ENCODE measurements at regions not wholly inside any gene's neighbourhood (a gene's known extent, or its start where the extent isn't known, plus 50 kb on each side); places are given as distances from the start of the nearest gene placed in this dataset.
"Not testable (repeated sequence)": the region's sequence is repeated elsewhere in the genome, so short reads cannot be mapped to it uniquely, and the experiment has no call there.

DNA sequence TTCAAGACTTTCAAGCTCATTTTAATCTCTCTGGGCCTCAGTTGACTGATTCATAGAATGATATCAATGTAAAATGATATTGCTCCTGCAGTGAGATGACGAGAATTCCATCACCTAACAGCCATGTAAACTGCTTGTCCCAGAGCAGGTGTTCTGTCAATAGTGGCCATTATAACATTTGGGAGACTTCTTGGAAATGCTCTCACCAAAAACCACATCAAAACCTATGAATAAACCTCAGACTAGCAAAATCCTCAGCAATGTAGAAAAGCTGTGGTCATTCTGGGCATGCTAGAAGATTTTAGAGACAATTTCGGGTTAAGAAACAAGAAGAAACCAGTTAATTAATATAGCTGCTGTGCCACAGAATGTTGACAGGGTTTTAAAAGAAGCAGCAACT is 225.4 kb downstream of the FRK start:
- H3K36me3 ChIP-seq (ENCODE audit: control insufficient read depth in 2 of 3, insufficient read depth in 3 of 3, low read length in 3 of 3) = no peaks in the 10 kb centered on the region
- no peak overlapping the region for H3K4me3 Mint-ChIP-seq
- ChIA-PET CTCF (no interaction called here), POLR2A (no interaction called here)
- no peaks in the 10 kb centered on the region for H3K27me3 Mint-ChIP-seq
- no peaks in the 10 kb centered on the region for H3K4me1 ChIP-seq (ENCODE audit: control insufficient read depth in 2 of 2, insufficient read depth in 2 of 2, low read length in 2 of 2)
- no peaks in the 10 kb centered on the region for H3K9me3 ChIP-seq (ENCODE audit: control insufficient read depth in 2 of 3, low read length in 3 of 3)
- DNase-seq = no peak
- intact Hi-C loops (cut with micrococcal nuclease) = no loop called here
- no peak overlapping the region for H3K27ac ChIP-seq (ENCODE audit: low read depth, low read length)
- peaks cover 0 to 19% (median 4%) of the 10 kb centered on the region in 11 donors for H3K9me3 Mint-ChIP-seq
- no peak overlapping the region for H3K4me3 ChIP-seq (ENCODE audit: low read length)
- no peaks in the 10 kb centered on the region for H3K4me1 Mint-ChIP-seq
- no peak for ATAC-seq
- no peak overlapping the region for H3K27ac Mint-ChIP-seq
- no peaks in the 10 kb centered on the region for H3K27me3 ChIP-seq (ENCODE audit: control insufficient read depth in 2 of 2, insufficient read depth in 2 of 2, low read length in 2 of 2)
- H3K36me3 Mint-ChIP-seq = peaks cover 0 to 5% (median 0%) of the 10 kb centered on the region in 5 donors

DNA sequence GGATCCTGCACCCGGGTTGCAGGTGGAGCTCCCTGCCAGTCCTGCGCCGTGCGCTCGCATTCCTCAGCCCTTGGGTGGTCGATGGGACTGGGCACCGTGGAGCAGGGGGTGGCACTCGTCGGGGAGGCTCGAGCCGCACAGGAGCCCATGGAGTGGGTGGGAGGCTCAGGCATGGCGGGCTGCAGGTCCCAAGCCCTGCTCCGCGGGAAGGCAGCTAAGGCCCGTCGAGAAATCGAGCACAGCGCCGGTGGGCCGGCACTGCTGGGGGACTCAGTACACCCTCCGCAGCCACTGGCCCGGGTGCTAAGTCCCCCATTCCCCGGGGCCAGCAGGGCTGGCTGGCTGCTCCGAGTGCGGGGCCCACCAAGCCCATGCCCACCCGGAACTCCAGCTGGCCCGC is 226.1 kb downstream of the FRK start:
- ATAC-seq; DNase-seq; H3K4me3 ChIP-seq (ENCODE audit: low read length); CTCF ChIA-PET; H3K36me3 Mint-ChIP-seq; H3K4me1 ChIP-seq (ENCODE audit: control insufficient read depth in 2 of 2, insufficient read depth in 2 of 2, low read length in 2 of 2); H3K9me3 ChIP-seq (ENCODE audit: control insufficient read depth in 2 of 3, low read length in 3 of 3); H3K4me1 Mint-ChIP-seq; H3K36me3 ChIP-seq (ENCODE audit: control insufficient read depth in 2 of 3, insufficient read depth in 3 of 3, low read length in 3 of 3); H3K27me3 Mint-ChIP-seq; H3K27ac Mint-ChIP-seq; intact Hi-C loops (cut with micrococcal nuclease); H3K4me3 Mint-ChIP-seq; POLR2A ChIA-PET; H3K27me3 ChIP-seq (ENCODE audit: control insufficient read depth in 2 of 2, insufficient read depth in 2 of 2, low read length in 2 of 2); H3K27ac ChIP-seq (ENCODE audit: low read depth, low read length): not testable (repeated sequence)
- H3K9me3 Mint-ChIP-seq = peaks cover 0 to 15% (median 4%) of the 10 kb centered on the region in 11 donors

- intact Hi-C loops (cut with micrococcal nuclease) = no loop called here
- Mint-ChIP-seq H3K4me3 (no peak overlapping the region), H3K27me3 (no peaks in the 10 kb centered on the region)
Observed at GRCh38 chr6:115832786-115833185, 227.9 kb downstream of the FRK start.

DNA sequence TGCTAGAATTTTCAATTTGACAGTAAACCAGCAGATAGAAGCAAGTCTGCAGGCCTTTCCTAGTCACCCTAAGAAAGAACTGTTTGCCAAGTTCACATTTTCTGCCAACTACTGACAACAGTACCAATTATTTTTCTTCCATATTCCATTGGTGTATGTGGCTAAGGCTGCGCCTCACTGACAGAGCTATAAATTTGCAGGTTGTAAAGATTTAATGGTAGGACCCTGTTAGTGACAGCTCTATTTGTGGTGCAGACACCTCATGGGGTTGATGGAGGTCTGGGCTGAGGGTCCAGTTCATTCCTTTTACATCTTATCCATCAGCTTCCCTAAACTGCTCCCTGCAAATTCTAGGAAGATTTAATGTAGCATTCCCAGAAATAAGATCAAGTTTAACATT is 228.5 kb downstream of the FRK start:
- H3K27me3 Mint-ChIP-seq = no peaks in the 10 kb centered on the region
- Histone ChIP-seq H3K4me1 (ENCODE audit: control insufficient read depth in 2 of 2, insufficient read depth in 2 of 2, low read length in 2 of 2) (no peaks in the 10 kb centered on the region), H3K27ac (ENCODE audit: low read depth, low read length) (no peak overlapping the region), H3K9me3 (ENCODE audit: control insufficient read depth in 2 of 3, low read length in 3 of 3) (no peaks in the 10 kb centered on the region), H3K4me3 (ENCODE audit: low read length) (no peak overlapping the region), H3K27me3 (ENCODE audit: control insufficient read depth in 2 of 2, insufficient read depth in 2 of 2, low read length in 2 of 2) (no peaks in the 10 kb centered on the region), H3K36me3 (ENCODE audit: control insufficient read depth in 2 of 3, insufficient read depth in 3 of 3, low read length in 3 of 3) (no peaks in the 10 kb centered on the region)
- H3K4me1 Mint-ChIP-seq = no peaks in the 10 kb centered on the region
- ATAC-seq = no peak
- CTCF ChIA-PET = no interaction called here
- no peak for DNase-seq
- no peak overlapping the region for H3K4me3 Mint-ChIP-seq
- H3K36me3 Mint-ChIP-seq = peaks cover 0 to 5% (median 0%) of the 10 kb centered on the region in 5 donors
- H3K27ac Mint-ChIP-seq = no peak overlapping the region
- intact Hi-C loops (cut with micrococcal nuclease) = no loop called here
- peaks cover 0 to 12% (median 4%) of the 10 kb centered on the region in 11 donors for H3K9me3 Mint-ChIP-seq
- POLR2A ChIA-PET = no interaction called here

More at GRCh38 chr6:115832786-115833185, 227.9 kb downstream of the FRK start:
- ChIA-PET POLR2A (no interaction called here), CTCF (no interaction called here)
- Histone ChIP-seq H3K36me3 (ENCODE audit: control insufficient read depth in 2 of 3, insufficient read depth in 3 of 3, low read length in 3 of 3) (no peaks in the 10 kb centered on the region), H3K4me3 (ENCODE audit: low read length) (no peak overlapping the region), H3K27me3 (ENCODE audit: control insufficient read depth in 2 of 2, insufficient read depth in 2 of 2, low read length in 2 of 2) (no peaks in the 10 kb centered on the region), H3K27ac (ENCODE audit: low read depth, low read length) (no peak overlapping the region), H3K4me1 (ENCODE audit: control insufficient read depth in 2 of 2, insufficient read depth in 2 of 2, low read length in 2 of 2) (no peaks in the 10 kb centered on the region), H3K9me3 (ENCODE audit: control insufficient read depth in 2 of 3, low read length in 3 of 3) (no peaks in the 10 kb centered on the region)
- ATAC-seq (no peak), DNase-seq (no peak)
- Mint-ChIP-seq H3K9me3 (peaks cover 0 to 15% (median 4%) of the 10 kb centered on the region in 11 donors), H3K36me3 (peaks cover 0 to 5% (median 0%) of the 10 kb centered on the region in 5 donors), H3K4me1 (no peaks in the 10 kb centered on the region), H3K27ac (no peak overlapping the region)

- intact Hi-C loops (cut with micrococcal nuclease) = no loop called here
- H3K27me3 ChIP-seq (ENCODE audit: control insufficient read depth in 2 of 2, insufficient read depth in 2 of 2, low read length in 2 of 2) = no peaks in the 10 kb centered on the region
- no peak for ATAC-seq
- H3K4me1 ChIP-seq (ENCODE audit: control insufficient read depth in 2 of 2, insufficient read depth in 2 of 2, low read length in 2 of 2) = no peaks in the 10 kb centered on the region
- DNase-seq = no peak
- peaks cover 0 to 8% (median under 1%) of the 10 kb centered on the region in 11 donors for H3K9me3 Mint-ChIP-seq
- no peak overlapping the region for H3K27ac ChIP-seq (ENCODE audit: low read depth, low read length)
- H3K9me3 ChIP-seq (ENCODE audit: control insufficient read depth in 2 of 3, low read length in 3 of 3) = no peaks in the 10 kb centered on the region
- H3K4me3 Mint-ChIP-seq = no peak overlapping the region
- POLR2A ChIA-PET = no interaction called here
- no peaks in the 10 kb centered on the region for H3K27me3 Mint-ChIP-seq
- H3K36me3 Mint-ChIP-seq = peaks cover 0 to under 1% (median 0%) of the 10 kb centered on the region in 5 donors
- no peak overlapping the region for H3K4me3 ChIP-seq (ENCODE audit: low read length)
- H3K4me1 Mint-ChIP-seq = no peaks in the 10 kb centered on the region
- no peak overlapping the region for H3K27ac Mint-ChIP-seq
- CTCF ChIA-PET = no interaction called here
- H3K36me3 ChIP-seq (ENCODE audit: control insufficient read depth in 2 of 3, insufficient read depth in 3 of 3, low read length in 3 of 3) = no peaks in the 10 kb centered on the region
Observed at GRCh38 chr6:115830895-115831294, 229.8 kb downstream of the FRK start.

GRCh38 chr6:115821798-115822197 is 238.9 kb downstream of the FRK start:
- peaks cover 0 to 5% (median 0%) of the 10 kb centered on the region in 5 donors for H3K27me3 Mint-ChIP-seq
- no peak for ATAC-seq
- no peak overlapping the region for H3K27ac Mint-ChIP-seq
- Histone ChIP-seq H3K27me3 (ENCODE audit: control insufficient read depth in 2 of 2, insufficient read depth in 2 of 2, low read length in 2 of 2) (no peaks in the 10 kb centered on the region), H3K9me3 (ENCODE audit: control insufficient read depth in 2 of 3, low read length in 3 of 3) (no peaks in the 10 kb centered on the region), H3K4me3 (ENCODE audit: low read length) (no peak overlapping the region), H3K27ac (ENCODE audit: low read depth, low read length) (no peak overlapping the region), H3K36me3 (ENCODE audit: control insufficient read depth in 2 of 3, insufficient read depth in 3 of 3, low read length in 3 of 3) (no peaks in the 10 kb centered on the region), H3K4me1 (ENCODE audit: control insufficient read depth in 2 of 2, insufficient read depth in 2 of 2, low read length in 2 of 2) (no peaks in the 10 kb centered on the region)
- no peak overlapping the region for H3K4me3 Mint-ChIP-seq
- no peaks in the 10 kb centered on the region for H3K4me1 Mint-ChIP-seq
- peaks cover 3 to 19% (median 6%) of the 10 kb centered on the region in 11 donors for H3K9me3 Mint-ChIP-seq
- ChIA-PET POLR2A (no interaction called here), CTCF (no interaction called here)
- H3K36me3 Mint-ChIP-seq = no peaks in the 10 kb centered on the region
- no peak for DNase-seq
- intact Hi-C loops (cut with micrococcal nuclease) = no loop called here

DNA sequence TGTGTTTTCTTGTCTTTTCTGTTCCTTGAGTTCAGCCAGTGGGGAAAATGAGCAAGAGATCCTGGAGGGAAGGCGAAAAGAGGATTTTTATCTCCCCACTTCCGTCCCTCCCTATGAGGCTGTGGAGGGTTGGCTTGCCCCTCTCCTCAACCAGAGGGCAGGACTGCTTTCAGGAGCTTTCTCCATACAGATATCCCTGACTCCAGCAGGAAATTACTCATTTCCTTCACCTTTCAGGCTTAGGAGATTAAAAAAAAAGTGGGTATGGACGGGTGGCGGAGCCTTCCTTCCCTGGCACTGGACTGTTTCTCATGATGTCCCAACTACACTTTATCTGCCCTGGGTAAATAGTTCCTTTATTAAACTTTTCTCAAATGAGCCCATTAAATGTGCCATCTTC is 241.2 kb downstream of the FRK start:
- ATAC-seq = no peak
- Mint-ChIP-seq H3K9me3 (peaks cover 3 to 19% (median 6%) of the 10 kb centered on the region in 11 donors), H3K36me3 (no peaks in the 10 kb centered on the region), H3K27me3 (peaks cover 0 to 5% (median 0%) of the 10 kb centered on the region in 5 donors), H3K27ac (no peak overlapping the region), H3K4me3 (no peak overlapping the region), H3K4me1 (no peaks in the 10 kb centered on the region)
- ChIA-PET POLR2A (no interaction called here), CTCF (no interaction called here)
- H3K27ac ChIP-seq (ENCODE audit: low read depth, low read length) = no peak overlapping the region
- DNase-seq = no peak
- no peaks in the 10 kb centered on the region for H3K4me1 ChIP-seq (ENCODE audit: control insufficient read depth in 2 of 2, insufficient read depth in 2 of 2, low read length in 2 of 2)
- H3K36me3 ChIP-seq (ENCODE audit: control insufficient read depth in 2 of 3, insufficient read depth in 3 of 3, low read length in 3 of 3) = no peaks in the 10 kb centered on the region
- H3K4me3 ChIP-seq (ENCODE audit: low read length) = no peak overlapping the region
- H3K27me3 ChIP-seq (ENCODE audit: control insufficient read depth in 2 of 2, insufficient read depth in 2 of 2, low read length in 2 of 2) = no peaks in the 10 kb centered on the region
- no peaks in the 10 kb centered on the region for H3K9me3 ChIP-seq (ENCODE audit: control insufficient read depth in 2 of 3, low read length in 3 of 3)
- intact Hi-C loops (cut with micrococcal nuclease) = no loop called here

All from naive thymus-derived CD4-positive, alpha-beta T cell (primary cell).